ENCODE measurements at regions not wholly inside any gene's neighbourhood (a gene's known extent, or its start where the extent isn't known, plus 50 kb on each side); places are given as distances from the start of the nearest gene placed in this dataset.

GRCh38 chr20:40354880-40355279 lies 334.2 kb downstream of the MAFB start:
- Histone ChIP-seq H3K27me3 (ENCODE audit: insufficient read depth, poor library complexity, severe bottlenecking) (peaks cover 3% of the 10 kb centered on the region), H3K27ac (replicated peaks) (no peak overlapping the region), H3K4me3 (replicated peaks; ENCODE audit: insufficient read depth, low read length) (no peak overlapping the region)
- TF ChIP-seq REST (IDR thresholded peaks at IDR 0.05; ENCODE audit: insufficient replicate concordance, low read depth) (no peak), SPI1 (IDR thresholded peaks at IDR 0.05; ENCODE audit: borderline replicate concordance, low read depth) (no peak), GABPA (IDR thresholded peaks at IDR 0.05; ENCODE audit: low read depth) (no peak), CTCF (IDR thresholded peaks at IDR 0.05; ENCODE audit: insufficient read depth, low read length) (no peak), POLR2AphosphoS5 (IDR thresholded peaks at IDR 0.05; ENCODE audit: low read depth) (no peak)
- DNase-seq (ENCODE audit: low read depth in 1 of 2, low spot score in 1 of 2) = no peak

GRCh38 chr20:40343390-40343789 lies 345.6 kb downstream of the MAFB start:
- no peak for TF ChIP-seq SPI1 (IDR thresholded peaks at IDR 0.05; ENCODE audit: borderline replicate concordance, low read depth)
- no peak for TF ChIP-seq CTCF (IDR thresholded peaks at IDR 0.05; ENCODE audit: insufficient read depth, low read length)
- TF ChIP-seq POLR2AphosphoS5 (IDR thresholded peaks at IDR 0.05; ENCODE audit: low read depth) = no peak
- no peak for TF ChIP-seq GABPA (IDR thresholded peaks at IDR 0.05; ENCODE audit: low read depth)
- TF ChIP-seq REST (IDR thresholded peaks at IDR 0.05; ENCODE audit: insufficient replicate concordance, low read depth) = no peak
- no peaks in the 10 kb centered on the region for H3K27me3 ChIP-seq (ENCODE audit: insufficient read depth, poor library complexity, severe bottlenecking)

GRCh38 chr20:40341561-40341960 lies 347.5 kb downstream of the MAFB start:
- TF ChIP-seq CTCF (IDR thresholded peaks at IDR 0.05; ENCODE audit: insufficient read depth, low read length) (no peak), GABPA (IDR thresholded peaks at IDR 0.05; ENCODE audit: low read depth) (no peak), REST (IDR thresholded peaks at IDR 0.05; ENCODE audit: insufficient replicate concordance, low read depth) (no peak), POLR2AphosphoS5 (IDR thresholded peaks at IDR 0.05; ENCODE audit: low read depth) (no peak), SPI1 (IDR thresholded peaks at IDR 0.05; ENCODE audit: borderline replicate concordance, low read depth) (no peak)
- Histone ChIP-seq H3K27me3 (ENCODE audit: insufficient read depth, poor library complexity, severe bottlenecking) (no peaks in the 10 kb centered on the region), H3K27ac (replicated peaks) (no peak overlapping the region), H3K4me3 (replicated peaks; ENCODE audit: insufficient read depth, low read length) (no peak overlapping the region)
- no peak for DNase-seq (ENCODE audit: low read depth in 1 of 2, low spot score in 1 of 2)

More at GRCh38 chr20:40343390-40343789, 345.6 kb downstream of the MAFB start:
- Histone ChIP-seq H3K27ac (replicated peaks) (no peak overlapping the region), H3K4me3 (replicated peaks; ENCODE audit: insufficient read depth, low read length) (no peak overlapping the region)
- DNase-seq (ENCODE audit: low read depth in 1 of 2, low spot score in 1 of 2) = no peak
